Keratinocyte (primary cell): ENCODE measurements at regions not wholly inside any gene's neighbourhood (a gene's known extent, or its start where the extent isn't known, plus 50 kb on each side); places are given as distances from the start of the nearest gene placed in this dataset.

Source experiments
- CTCF ChIP-seq, 3 experiments: IDR thresholded peaks in 1 of 3; conservative IDR thresholded peaks in 1 of 3; optimal IDR thresholded peaks in 1 of 3; 2 replicates in 2 of 3; 3 replicates in 1 of 3; pipeline versions ENCODE3 to v1.5.1; 2011; ENCODE audit warnings: low read length in 3 of 3, mild to moderate bottlenecking in 3 of 3, moderate library complexity in 2 of 3, control low read depth in 1 of 3, inconsistent platforms in 1 of 3; ENCODE audit not compliant: insufficient read depth in 2 of 3; ENCODE audit errors: extremely low read depth in 1 of 3
- EZH2 ChIP-seq: IDR thresholded peaks from one replicate; pipeline ENCODE4 v1.6.1; 2012; ENCODE audit warnings: inconsistent platforms, mild to moderate bottlenecking, low read length, moderate library complexity

- no peak for TF ChIP-seq CTCF (optimal IDR thresholded peaks at IDR 0.05 in 1 of 3, IDR thresholded peaks at IDR 0.05 in 1 of 3, conservative IDR thresholded peaks at IDR 0.05 in 1 of 3; ENCODE audit: extremely low read depth in 1 of 3, insufficient read depth in 2 of 3, low read length in 3 of 3)
- no peak for TF ChIP-seq EZH2
These were observed 626.5 kb downstream of the ZEB2 start for GRCh38 chr2:143893371-143893770.
